ENCODE measurements at regions not wholly inside any gene's neighbourhood (a gene's known extent, or its start where the extent isn't known, plus 50 kb on each side); places are given as distances from the start of the nearest gene placed in this dataset.

DNA sequence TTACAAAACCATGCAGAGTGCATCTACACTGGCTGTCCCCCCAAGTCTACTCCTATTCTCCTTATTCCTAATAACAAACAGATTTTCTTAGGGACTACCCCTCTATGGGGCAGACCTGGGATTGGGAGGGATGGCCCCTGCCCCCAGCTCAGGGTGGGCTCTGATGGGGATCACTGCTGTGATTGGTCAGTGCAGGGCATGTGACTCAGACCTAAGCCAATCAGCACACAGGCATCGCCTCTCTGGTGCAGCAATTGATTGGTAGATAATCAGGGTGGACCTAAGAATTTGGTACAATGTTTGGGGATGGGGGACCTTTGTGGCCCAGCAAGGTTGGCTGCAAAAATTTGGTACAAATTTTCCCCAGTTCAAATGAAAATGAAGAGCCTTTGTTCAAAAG lies 57.2 kb upstream of the SHANK2 start:
- TF ChIP-seq ZNF366 (tag by site-specific recombination; conservative IDR thresholded peaks at IDR 0.05) (no peak), ZNF785 (tag by site-specific recombination; IDR thresholded peaks at IDR 0.05) (no peak), SP3 (tag by site-specific recombination; IDR thresholded peaks at IDR 0.05) (no peak), ZNF214 (tag by site-specific recombination; IDR thresholded peaks at IDR 0.05; ENCODE audit: borderline replicate concordance) (no peak), MEIS1 (CRISPR knock-in tag; IDR thresholded peaks at IDR 0.05; ENCODE audit: borderline replicate concordance) (no peak), ZNF558 (tag by site-specific recombination; IDR thresholded peaks at IDR 0.05) (no peak), REPIN1 (tag by site-specific recombination; IDR thresholded peaks at IDR 0.05; ENCODE audit: low read depth) (no peak), ZNF837 (tag by site-specific recombination; IDR thresholded peaks at IDR 0.05) (no peak), ZNF629 (tag by site-specific recombination; IDR thresholded peaks at IDR 0.05) (no peak), ZNF140 (tag by site-specific recombination; IDR thresholded peaks at IDR 0.05) (no peak), ZNF248 (tag by site-specific recombination; IDR thresholded peaks at IDR 0.05) (no peak)
- TF ChIP-seq, protein P1, sequence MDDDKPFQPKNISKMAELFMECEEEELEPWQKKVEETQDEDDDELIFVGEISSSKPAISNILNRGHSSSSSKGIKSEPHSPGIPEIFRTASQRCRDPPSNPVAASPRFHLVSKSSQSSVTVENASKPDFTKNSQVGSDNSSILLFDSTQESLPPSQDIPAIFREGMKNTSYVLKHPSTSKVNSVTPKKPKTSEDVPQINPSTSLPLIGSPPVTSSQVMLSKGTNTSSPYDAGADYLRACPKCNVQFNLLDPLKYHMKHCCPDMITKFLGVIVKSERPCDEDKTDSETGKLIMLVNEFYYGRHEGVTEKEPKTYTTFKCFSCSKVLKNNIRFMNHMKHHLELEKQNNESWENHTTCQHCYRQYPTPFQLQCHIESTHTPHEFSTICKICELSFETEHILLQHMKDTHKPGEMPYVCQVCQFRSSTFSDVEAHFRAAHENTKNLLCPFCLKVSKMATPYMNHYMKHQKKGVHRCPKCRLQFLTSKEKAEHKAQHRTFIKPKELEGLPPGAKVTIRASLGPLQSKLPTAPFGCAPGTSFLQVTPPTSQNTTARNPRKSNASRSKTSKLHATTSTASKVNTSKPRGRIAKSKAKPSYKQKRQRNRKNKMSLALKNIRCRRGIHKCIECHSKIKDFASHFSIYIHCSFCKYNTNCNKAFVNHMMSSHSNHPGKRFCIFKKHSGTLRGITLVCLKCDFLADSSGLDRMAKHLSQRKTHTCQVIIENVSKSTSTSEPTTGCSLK (tag by site-specific recombination; IDR thresholded peaks at IDR 0.05), result no peak
- POLR2A ChIA-PET, result no interaction called here
- Histone ChIP-seq H3K4me1 (ENCODE audit: control insufficient read depth, insufficient read depth, low read length) (no peaks in the 10 kb centered on the region), H3K9me3 (ENCODE audit: control insufficient read depth, insufficient read depth, low read depth, low read length) (no peaks in the 10 kb centered on the region), H3K36me3 (ENCODE audit: control insufficient read depth in 2 of 2, insufficient read depth in 1 of 2, low read length in 2 of 2) (no peaks in the 10 kb centered on the region), H3K27ac (ENCODE audit: extremely low read depth, low read depth, low read length) (no peak overlapping the region), H3K4me3 (ENCODE audit: low read depth, low read length) (no peak overlapping the region)
- CTCF ChIA-PET, result no interaction called here

DNA sequence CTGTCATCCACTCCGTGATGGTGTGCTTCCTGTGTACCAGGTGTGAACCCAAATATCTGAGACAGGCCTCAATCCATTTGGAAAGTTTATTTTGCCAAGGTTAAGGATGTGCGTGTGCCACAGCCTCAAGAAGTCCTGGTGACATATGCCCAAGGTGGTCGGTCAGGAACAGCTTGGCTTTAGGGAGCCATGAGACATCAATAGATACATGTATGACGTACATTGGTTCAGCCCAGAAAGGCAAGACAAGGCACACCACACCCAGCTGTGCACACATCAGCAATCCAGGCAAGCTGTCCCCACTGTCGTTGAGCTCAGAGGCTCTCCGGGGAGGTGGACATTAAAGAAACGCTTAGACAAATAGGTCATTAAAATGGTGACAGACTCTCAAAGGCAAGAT lies 56.8 kb upstream of the SHANK2 start:
- POLR2A ChIA-PET, result no interaction called here
- H3K27ac ChIP-seq (ENCODE audit: extremely low read depth, low read depth, low read length), result no peak overlapping the region
- no peaks in the 10 kb centered on the region for H3K9me3 ChIP-seq (ENCODE audit: control insufficient read depth, insufficient read depth, low read depth, low read length)
- H3K4me3 ChIP-seq (ENCODE audit: low read depth, low read length), result no peak overlapping the region
- H3K4me1 ChIP-seq (ENCODE audit: control insufficient read depth, insufficient read depth, low read length), result no peaks in the 10 kb centered on the region
- CTCF ChIA-PET, result no interaction called here
- no peaks in the 10 kb centered on the region for H3K36me3 ChIP-seq (ENCODE audit: control insufficient read depth in 2 of 2, insufficient read depth in 1 of 2, low read length in 2 of 2)
- TF ChIP-seq KLF10 (tag by site-specific recombination; IDR thresholded peaks at IDR 0.05) (no peak), ZFP69B (tag by site-specific recombination; IDR thresholded peaks at IDR 0.05) (no peak), ZNF555 (tag by site-specific recombination; conservative IDR thresholded peaks at IDR 0.05) (no peak), ZNF157 (tag by site-specific recombination; IDR thresholded peaks at IDR 0.05) (no peak), OVOL3 (tag by site-specific recombination; IDR thresholded peaks at IDR 0.05) (no peak), ZNF768 (tag by site-specific recombination; IDR thresholded peaks at IDR 0.05) (no peak), GFI1B (tag by site-specific recombination; IDR thresholded peaks at IDR 0.05) (no peak), ZNF549 (tag by site-specific recombination; IDR thresholded peaks at IDR 0.05) (no peak), ZNF677 (tag by site-specific recombination; IDR thresholded peaks at IDR 0.05) (no peak), ZNF341 (tag by site-specific recombination; IDR thresholded peaks at IDR 0.05; ENCODE audit: low read depth) (no peak), MEIS1 (CRISPR knock-in tag; IDR thresholded peaks at IDR 0.05; ENCODE audit: borderline replicate concordance) (no peak), ZNF48 (tag by site-specific recombination; IDR thresholded peaks at IDR 0.05) (no peak), TRIM28 (IDR thresholded peaks at IDR 0.05; ENCODE audit: borderline replicate concordance, low read length) (no peak)
- TF ChIP-seq, protein P2, sequence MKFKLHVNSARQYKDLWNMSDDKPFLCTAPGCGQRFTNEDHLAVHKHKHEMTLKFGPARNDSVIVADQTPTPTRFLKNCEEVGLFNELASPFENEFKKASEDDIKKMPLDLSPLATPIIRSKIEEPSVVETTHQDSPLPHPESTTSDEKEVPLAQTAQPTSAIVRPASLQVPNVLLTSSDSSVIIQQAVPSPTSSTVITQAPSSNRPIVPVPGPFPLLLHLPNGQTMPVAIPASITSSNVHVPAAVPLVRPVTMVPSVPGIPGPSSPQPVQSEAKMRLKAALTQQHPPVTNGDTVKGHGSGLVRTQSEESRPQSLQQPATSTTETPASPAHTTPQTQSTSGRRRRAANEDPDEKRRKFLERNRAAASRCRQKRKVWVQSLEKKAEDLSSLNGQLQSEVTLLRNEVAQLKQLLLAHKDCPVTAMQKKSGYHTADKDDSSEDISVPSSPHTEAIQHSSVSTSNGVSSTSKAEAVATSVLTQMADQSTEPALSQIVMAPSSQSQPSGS (tag by site-specific recombination; IDR thresholded peaks at IDR 0.05; ENCODE audit: low read depth), result no peak
- TF ChIP-seq, protein P3, sequence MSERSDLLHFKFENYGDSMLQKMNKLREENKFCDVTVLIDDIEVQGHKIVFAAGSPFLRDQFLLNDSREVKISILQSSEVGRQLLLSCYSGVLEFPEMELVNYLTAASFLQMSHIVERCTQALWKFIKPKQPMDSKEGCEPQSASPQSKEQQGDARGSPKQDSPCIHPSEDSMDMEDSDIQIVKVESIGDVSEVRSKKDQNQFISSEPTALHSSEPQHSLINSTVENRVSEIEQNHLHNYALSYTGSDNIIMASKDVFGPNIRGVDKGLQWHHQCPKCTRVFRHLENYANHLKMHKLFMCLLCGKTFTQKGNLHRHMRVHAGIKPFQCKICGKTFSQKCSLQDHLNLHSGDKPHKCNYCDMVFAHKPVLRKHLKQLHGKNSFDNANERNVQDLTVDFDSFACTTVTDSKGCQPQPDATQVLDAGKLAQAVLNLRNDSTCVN (tag by site-specific recombination; optimal IDR thresholded peaks at IDR 0.05), result no peak
- TF ChIP-seq, protein P4, sequence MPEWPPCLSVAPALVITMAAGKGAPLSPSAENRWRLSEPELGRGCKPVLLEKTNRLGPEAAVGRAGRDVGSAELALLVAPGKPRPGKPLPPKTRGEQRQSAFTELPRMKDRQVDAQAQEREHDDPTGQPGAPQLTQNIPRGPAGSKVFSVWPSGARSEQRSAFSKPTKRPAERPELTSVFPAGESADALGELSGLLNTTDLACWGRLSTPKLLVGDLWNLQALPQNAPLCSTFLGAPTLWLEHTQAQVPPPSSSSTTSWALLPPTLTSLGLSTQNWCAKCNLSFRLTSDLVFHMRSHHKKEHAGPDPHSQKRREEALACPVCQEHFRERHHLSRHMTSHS (tag by site-specific recombination; IDR thresholded peaks at IDR 0.05), result no peak
- TF ChIP-seq, protein P5, sequence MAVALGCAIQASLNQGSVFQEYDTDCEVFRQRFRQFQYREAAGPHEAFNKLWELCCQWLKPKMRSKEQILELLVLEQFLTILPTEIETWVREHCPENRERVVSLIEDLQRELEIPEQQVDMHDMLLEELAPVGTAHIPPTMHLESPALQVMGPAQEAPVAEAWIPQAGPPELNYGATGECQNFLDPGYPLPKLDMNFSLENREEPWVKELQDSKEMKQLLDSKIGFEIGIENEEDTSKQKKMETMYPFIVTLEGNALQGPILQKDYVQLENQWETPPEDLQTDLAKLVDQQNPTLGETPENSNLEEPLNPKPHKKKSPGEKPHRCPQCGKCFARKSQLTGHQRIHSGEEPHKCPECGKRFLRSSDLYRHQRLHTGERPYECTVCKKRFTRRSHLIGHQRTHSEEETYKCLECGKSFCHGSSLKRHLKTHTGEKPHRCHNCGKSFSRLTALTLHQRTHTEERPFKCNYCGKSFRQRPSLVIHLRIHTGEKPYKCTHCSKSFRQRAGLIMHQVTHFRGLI (tag by site-specific recombination; IDR thresholded peaks at IDR 0.05), result no peak
- TF ChIP-seq, protein P6, sequence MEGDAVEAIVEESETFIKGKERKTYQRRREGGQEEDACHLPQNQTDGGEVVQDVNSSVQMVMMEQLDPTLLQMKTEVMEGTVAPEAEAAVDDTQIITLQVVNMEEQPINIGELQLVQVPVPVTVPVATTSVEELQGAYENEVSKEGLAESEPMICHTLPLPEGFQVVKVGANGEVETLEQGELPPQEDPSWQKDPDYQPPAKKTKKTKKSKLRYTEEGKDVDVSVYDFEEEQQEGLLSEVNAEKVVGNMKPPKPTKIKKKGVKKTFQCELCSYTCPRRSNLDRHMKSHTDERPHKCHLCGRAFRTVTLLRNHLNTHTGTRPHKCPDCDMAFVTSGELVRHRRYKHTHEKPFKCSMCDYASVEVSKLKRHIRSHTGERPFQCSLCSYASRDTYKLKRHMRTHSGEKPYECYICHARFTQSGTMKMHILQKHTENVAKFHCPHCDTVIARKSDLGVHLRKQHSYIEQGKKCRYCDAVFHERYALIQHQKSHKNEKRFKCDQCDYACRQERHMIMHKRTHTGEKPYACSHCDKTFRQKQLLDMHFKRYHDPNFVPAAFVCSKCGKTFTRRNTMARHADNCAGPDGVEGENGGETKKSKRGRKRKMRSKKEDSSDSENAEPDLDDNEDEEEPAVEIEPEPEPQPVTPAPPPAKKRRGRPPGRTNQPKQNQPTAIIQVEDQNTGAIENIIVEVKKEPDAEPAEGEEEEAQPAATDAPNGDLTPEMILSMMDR (tag by site-specific recombination; IDR thresholded peaks at IDR 0.05), result no peak
